Loucy (cell line): ENCODE measurements at regions not wholly inside any gene's neighbourhood (a gene's known extent, or its start where the extent isn't known, plus 50 kb on each side); places are given as distances from the start of the nearest gene placed in this dataset.

Experiments
- CTCF ChIP-seq: fragments of 200-600 bp; sonication (generic); conservative IDR thresholded peaks from 2 replicates; pipeline ENCODE4 v1.5.1; 2014; ENCODE audit warnings: mild to moderate bottlenecking, antibody characterized with exemption, low read length
- EZH2phosphoT487 ChIP-seq: fragments of 200-600 bp; IDR thresholded peaks from 2 replicates; pipeline ENCODE4 v1.6.1; 2018; ENCODE audit warnings: antibody characterized with exemption, mild to moderate bottlenecking, moderate library complexity, borderline replicate concordance

- TF ChIP-seq CTCF (no peak), EZH2phosphoT487 (no peak)
Observed at GRCh38 chr2:187847245-187848208, 293.3 kb upstream of the TFPI start.
